Endothelial cell of umbilical vein (primary cell): ENCODE measurements at regions not wholly inside any gene's neighbourhood (a gene's known extent, or its start where the extent isn't known, plus 50 kb on each side); places are given as distances from the start of the nearest gene placed in this dataset.

Experiments used
- EZH2 ChIP-seq: IDR thresholded peaks from 2 replicates; pipeline ENCODE4 v1.6.1; 2012; ENCODE audit warnings: borderline replicate concordance, low read depth, mild to moderate bottlenecking, moderate library complexity, low read length, inconsistent platforms; ENCODE audit not compliant: severe bottlenecking
- FOS ChIP-seq: IDR thresholded peaks from 2 replicates; pipeline ENCODE4 v1.6.1; 2011; ENCODE audit warnings: mild to moderate bottlenecking, low read length, moderate library complexity, borderline replicate concordance; ENCODE audit not compliant: insufficient read depth
- JUN ChIP-seq: IDR thresholded peaks from 2 replicates; pipeline ENCODE4 v1.6.1; 2011; ENCODE audit warnings: borderline replicate concordance, low read depth; ENCODE audit not compliant: insufficient read length, insufficient read depth
- POLR2A ChIP-seq: IDR thresholded peaks from 2 replicates; pipeline ENCODE4 v1.6.1; 2012; ENCODE audit warnings: low read depth, mild to moderate bottlenecking, control low read depth, low read length
- POLR2AphosphoS5 ChIP-seq: IDR thresholded peaks from 2 replicates; pipeline ENCODE4 v1.6.1; 2012; ENCODE audit warnings: low read depth, mild to moderate bottlenecking, control low read depth, low read length, moderate library complexity; ENCODE audit not compliant: insufficient read depth
- TF ChIP-seq, protein P1 (sequence below), 2 donors: IDR thresholded peaks; 1 replicate in 1 of 2; 2 replicates in 1 of 2; pipeline ENCODE4 v1.5.1; 2011; ENCODE audit warnings: low read length in 2 of 2, mild to moderate bottlenecking in 2 of 2, moderate library complexity in 2 of 2, control low read depth in 1 of 2, inconsistent platforms in 1 of 2, low read depth in 1 of 2; ENCODE audit not compliant: insufficient read depth in 1 of 2; ENCODE audit errors: extremely low read depth in 1 of 2
- TF ChIP-seq, protein P2 (sequence below): IDR thresholded peaks from 2 replicates; pipeline ENCODE4 v1.6.1; 2011; ENCODE audit not compliant: insufficient read depth, insufficient read length

GRCh38 chr21:16312321-16312720 lies 582.5 kb downstream of the USP25 start:
- TF ChIP-seq, protein P1, sequence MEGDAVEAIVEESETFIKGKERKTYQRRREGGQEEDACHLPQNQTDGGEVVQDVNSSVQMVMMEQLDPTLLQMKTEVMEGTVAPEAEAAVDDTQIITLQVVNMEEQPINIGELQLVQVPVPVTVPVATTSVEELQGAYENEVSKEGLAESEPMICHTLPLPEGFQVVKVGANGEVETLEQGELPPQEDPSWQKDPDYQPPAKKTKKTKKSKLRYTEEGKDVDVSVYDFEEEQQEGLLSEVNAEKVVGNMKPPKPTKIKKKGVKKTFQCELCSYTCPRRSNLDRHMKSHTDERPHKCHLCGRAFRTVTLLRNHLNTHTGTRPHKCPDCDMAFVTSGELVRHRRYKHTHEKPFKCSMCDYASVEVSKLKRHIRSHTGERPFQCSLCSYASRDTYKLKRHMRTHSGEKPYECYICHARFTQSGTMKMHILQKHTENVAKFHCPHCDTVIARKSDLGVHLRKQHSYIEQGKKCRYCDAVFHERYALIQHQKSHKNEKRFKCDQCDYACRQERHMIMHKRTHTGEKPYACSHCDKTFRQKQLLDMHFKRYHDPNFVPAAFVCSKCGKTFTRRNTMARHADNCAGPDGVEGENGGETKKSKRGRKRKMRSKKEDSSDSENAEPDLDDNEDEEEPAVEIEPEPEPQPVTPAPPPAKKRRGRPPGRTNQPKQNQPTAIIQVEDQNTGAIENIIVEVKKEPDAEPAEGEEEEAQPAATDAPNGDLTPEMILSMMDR (IDR thresholded peaks at IDR 0.05; ENCODE audit: extremely low read depth in 1 of 2, insufficient read depth in 1 of 2, low read depth in 1 of 2, low read length in 2 of 2) = no peak
- TF ChIP-seq FOS = no peak
- TF ChIP-seq EZH2 = no peak
- TF ChIP-seq JUN = no peak
- TF ChIP-seq POLR2A = no peak
- no peak for TF ChIP-seq POLR2AphosphoS5
- TF ChIP-seq, protein P2, sequence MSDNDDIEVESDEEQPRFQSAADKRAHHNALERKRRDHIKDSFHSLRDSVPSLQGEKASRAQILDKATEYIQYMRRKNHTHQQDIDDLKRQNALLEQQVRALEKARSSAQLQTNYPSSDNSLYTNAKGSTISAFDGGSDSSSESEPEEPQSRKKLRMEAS = no peak
